ENCODE measurements at regions not wholly inside any gene's neighbourhood (a gene's known extent, or its start where the extent isn't known, plus 50 kb on each side); places are given as distances from the start of the nearest gene placed in this dataset.

- Mint-ChIP-seq H3K4me3 (no peak overlapping the region), H3K4me1 (no peaks in the 10 kb centered on the region), H3K27ac (no peak overlapping the region), H3K27me3 (no peaks in the 10 kb centered on the region), H3K9me3 (ENCODE audit: low read depth) (peaks cover 21% of the 10 kb centered on the region), H3K36me3 (ENCODE audit: low read depth) (no peaks in the 10 kb centered on the region)
- CTCF ChIA-PET, result no interaction called here
- intact Hi-C loops (cut with DNase I, micrococcal nuclease), result no loop called here
- no peak for ATAC-seq
- no peak for DNase-seq
- POLR2A ChIA-PET, result no interaction called here
Observed at GRCh38 chr11:28863422-28863821, 755.2 kb downstream of the METTL15 start.

GRCh38 chr11:28860893-28861292, 752.7 kb downstream of the METTL15 start:
- Mint-ChIP-seq H3K4me3 (no peak overlapping the region), H3K27me3 (no peaks in the 10 kb centered on the region), H3K4me1 (no peaks in the 10 kb centered on the region), H3K36me3 (ENCODE audit: low read depth) (no peaks in the 10 kb centered on the region), H3K27ac (no peak overlapping the region), H3K9me3 (ENCODE audit: low read depth) (peaks cover 27% of the 10 kb centered on the region)
- intact Hi-C loops (cut with DNase I, micrococcal nuclease), result no loop called here
- no peak for ATAC-seq
- CTCF ChIA-PET, result no interaction called here
- no peak for DNase-seq
- POLR2A ChIA-PET, result no interaction called here

GRCh38 chr11:28858076-28858475, 749.9 kb downstream of the METTL15 start:
- Mint-ChIP-seq H3K4me1 (no peaks in the 10 kb centered on the region), H3K4me3 (no peak overlapping the region), H3K27me3 (no peaks in the 10 kb centered on the region), H3K9me3 (ENCODE audit: low read depth) (peaks cover 27% of the 10 kb centered on the region), H3K27ac (no peak overlapping the region), H3K36me3 (ENCODE audit: low read depth) (no peaks in the 10 kb centered on the region)
- ChIA-PET CTCF (no interaction called here), POLR2A (no interaction called here)
- no peak for DNase-seq
- no peak for ATAC-seq
- intact Hi-C loops (cut with DNase I, micrococcal nuclease), result no loop called here

- DNase-seq, result no peak
- Mint-ChIP-seq H3K27me3 (no peaks in the 10 kb centered on the region), H3K9me3 (ENCODE audit: low read depth) (peaks cover 10% of the 10 kb centered on the region), H3K4me1 (no peaks in the 10 kb centered on the region), H3K4me3 (no peak overlapping the region), H3K36me3 (ENCODE audit: low read depth) (no peaks in the 10 kb centered on the region), H3K27ac (no peak overlapping the region)
- ChIA-PET POLR2A (interaction anchor here (0.7 kb wide), 1 partner anchor 13 kb away, joined by 3 read pairs; no protein-coding TSS in a partner anchor), CTCF (no interaction called here)
- no peak for ATAC-seq
- intact Hi-C loops (cut with DNase I, micrococcal nuclease), result no loop called here
Observed at GRCh38 chr11:28849053-28849452, 740.9 kb downstream of the METTL15 start.

- Mint-ChIP-seq H3K27me3 (no peaks in the 10 kb centered on the region), H3K36me3 (ENCODE audit: low read depth) (no peaks in the 10 kb centered on the region)
Observed at GRCh38 chr11:28842716-28843115, 734.5 kb downstream of the METTL15 start.

GRCh38 chr11:28838741-28839140, 730.6 kb downstream of the METTL15 start:
- Mint-ChIP-seq H3K4me1 (no peaks in the 10 kb centered on the region), H3K36me3 (ENCODE audit: low read depth) (no peaks in the 10 kb centered on the region), H3K27me3 (no peaks in the 10 kb centered on the region), H3K27ac (no peak overlapping the region), H3K9me3 (ENCODE audit: low read depth) (peaks cover 2% of the 10 kb centered on the region), H3K4me3 (no peak overlapping the region)
- DNase-seq (no peak), ATAC-seq (no peak)
- POLR2A ChIA-PET, result no interaction called here
- intact Hi-C loops (cut with DNase I, micrococcal nuclease), result no loop called here
- CTCF ChIA-PET, result interaction anchor here (0.6 kb wide), 1 partner anchor 116 kb away, joined by 3 read pairs; no protein-coding TSS in a partner anchor

More at GRCh38 chr11:28842716-28843115, 734.5 kb downstream of the METTL15 start:
- POLR2A ChIA-PET, result no interaction called here
- DNase-seq, result no peak
- intact Hi-C loops (cut with DNase I, micrococcal nuclease), result no loop called here
- no peak for ATAC-seq
- Mint-ChIP-seq H3K9me3 (ENCODE audit: low read depth) (peaks cover 5% of the 10 kb centered on the region), H3K4me1 (no peaks in the 10 kb centered on the region), H3K4me3 (no peak overlapping the region), H3K27ac (no peak overlapping the region)
- CTCF ChIA-PET, result no interaction called here

- ATAC-seq (no peak), DNase-seq (no peak)
- Mint-ChIP-seq H3K27ac (no peak overlapping the region), H3K4me3 (no peak overlapping the region), H3K4me1 (no peaks in the 10 kb centered on the region), H3K36me3 (ENCODE audit: low read depth) (no peaks in the 10 kb centered on the region), H3K9me3 (ENCODE audit: low read depth) (peaks cover 4% of the 10 kb centered on the region), H3K27me3 (no peaks in the 10 kb centered on the region)
- CTCF ChIA-PET, result no interaction called here
- POLR2A ChIA-PET, result no interaction called here
- intact Hi-C loops (cut with DNase I, micrococcal nuclease), result no loop called here
Observed at GRCh38 chr11:28837599-28837998, 729.4 kb downstream of the METTL15 start.

- Mint-ChIP-seq H3K4me1 (no peaks in the 10 kb centered on the region), H3K4me3 (no peak overlapping the region), H3K27me3 (no peaks in the 10 kb centered on the region), H3K27ac (no peak overlapping the region), H3K9me3 (ENCODE audit: low read depth) (peaks cover 4% of the 10 kb centered on the region), H3K36me3 (ENCODE audit: low read depth) (no peaks in the 10 kb centered on the region)
- DNase-seq (no peak), ATAC-seq (no peak)
- intact Hi-C loops (cut with DNase I, micrococcal nuclease), result no loop called here
- CTCF ChIA-PET, result no interaction called here
- POLR2A ChIA-PET, result no interaction called here
Observed at GRCh38 chr11:28836285-28837081, 728.3 kb downstream of the METTL15 start.

- ATAC-seq, result no peak
- no peaks in the 10 kb centered on the region for H3K27me3 Mint-ChIP-seq
- no peak for DNase-seq
- H3K4me1 Mint-ChIP-seq, result no peaks in the 10 kb centered on the region
- no peak overlapping the region for H3K4me3 Mint-ChIP-seq
- POLR2A ChIA-PET, result no interaction called here
- H3K27ac Mint-ChIP-seq, result no peak overlapping the region
- H3K9me3 Mint-ChIP-seq (ENCODE audit: low read depth), result peaks cover 6% of the 10 kb centered on the region
- H3K36me3 Mint-ChIP-seq (ENCODE audit: low read depth), result no peaks in the 10 kb centered on the region
- intact Hi-C loops (cut with DNase I, micrococcal nuclease), result no loop called here
- CTCF ChIA-PET, result no interaction called here
Observed at GRCh38 chr11:28835790-28836189, 727.6 kb downstream of the METTL15 start.

GRCh38 chr11:28835317-28835716, 727.1 kb downstream of the METTL15 start:
- ChIA-PET POLR2A (no interaction called here), CTCF (no interaction called here)
- Mint-ChIP-seq H3K4me3 (no peak overlapping the region), H3K9me3 (ENCODE audit: low read depth) (peaks cover 6% of the 10 kb centered on the region), H3K36me3 (ENCODE audit: low read depth) (no peaks in the 10 kb centered on the region), H3K4me1 (no peaks in the 10 kb centered on the region), H3K27me3 (no peaks in the 10 kb centered on the region), H3K27ac (no peak overlapping the region)
- no peak for ATAC-seq
- intact Hi-C loops (cut with DNase I, micrococcal nuclease), result no loop called here
- DNase-seq, result no peak

- Mint-ChIP-seq H3K27ac (no peak overlapping the region), H3K4me1 (no peaks in the 10 kb centered on the region), H3K9me3 (ENCODE audit: low read depth) (peaks cover 6% of the 10 kb centered on the region), H3K27me3 (no peaks in the 10 kb centered on the region), H3K36me3 (ENCODE audit: low read depth) (no peaks in the 10 kb centered on the region), H3K4me3 (no peak overlapping the region)
- ChIA-PET CTCF (no interaction called here), POLR2A (no interaction called here)
- no peak for ATAC-seq
- intact Hi-C loops (cut with DNase I, micrococcal nuclease), result no loop called here
- DNase-seq, result no peak
Observed at GRCh38 chr11:28834877-28835276, 726.7 kb downstream of the METTL15 start.

GRCh38 chr11:28833670-28834069, 725.5 kb downstream of the METTL15 start:
- ATAC-seq (no peak), DNase-seq (no peak)
- Mint-ChIP-seq H3K4me1 (no peaks in the 10 kb centered on the region), H3K36me3 (ENCODE audit: low read depth) (no peaks in the 10 kb centered on the region), H3K27me3 (no peaks in the 10 kb centered on the region), H3K9me3 (ENCODE audit: low read depth) (peaks cover 6% of the 10 kb centered on the region), H3K27ac (no peak overlapping the region), H3K4me3 (no peak overlapping the region)
- CTCF ChIA-PET, result no interaction called here
- intact Hi-C loops (cut with DNase I, micrococcal nuclease), result no loop called here
- POLR2A ChIA-PET, result no interaction called here

- intact Hi-C loops (cut with DNase I, micrococcal nuclease), result no loop called here
- no peaks in the 10 kb centered on the region for H3K4me1 Mint-ChIP-seq
- H3K27me3 Mint-ChIP-seq, result no peaks in the 10 kb centered on the region
- CTCF ChIA-PET, result no interaction called here
- DNase-seq (no peak), ATAC-seq (no peak)
- no peaks in the 10 kb centered on the region for H3K36me3 Mint-ChIP-seq (ENCODE audit: low read depth)
- peaks cover 6% of the 10 kb centered on the region for H3K9me3 Mint-ChIP-seq (ENCODE audit: low read depth)
- POLR2A ChIA-PET, result no interaction called here
- no peak overlapping the region for H3K4me3 Mint-ChIP-seq
- no peak overlapping the region for H3K27ac Mint-ChIP-seq
Observed at GRCh38 chr11:28833169-28833568, 725.0 kb downstream of the METTL15 start.

Measured in activated CD4-positive, alpha-beta T cell treated with anti-CD3 and anti-CD28 coated beads for 36 hours (primary cell).